ENCODE measurements at regions not wholly inside any gene's neighbourhood (a gene's known extent, or its start where the extent isn't known, plus 50 kb on each side); places are given as distances from the start of the nearest gene placed in this dataset.

DNA sequence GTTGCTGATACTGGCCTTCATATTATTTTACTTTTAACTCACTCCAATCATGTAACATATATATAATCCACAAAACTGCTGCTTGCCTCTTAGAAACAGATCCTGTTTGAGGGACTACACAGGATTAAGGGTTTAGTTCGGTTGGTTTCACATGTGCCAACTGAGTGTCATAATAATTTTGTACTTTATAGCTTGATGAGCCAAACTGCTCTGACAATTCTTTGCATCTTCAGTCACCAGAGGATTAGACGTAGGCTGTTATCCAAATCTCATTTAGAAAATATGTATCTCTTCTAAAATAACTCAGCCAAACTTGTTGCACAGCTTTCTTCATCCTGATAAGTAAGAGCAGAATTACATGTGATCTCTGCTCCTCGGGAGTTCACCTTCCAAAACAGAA is 643.6 kb upstream of the PTCHD4 start:
- no peak for TF ChIP-seq POLR2AphosphoS5 (IDR thresholded peaks at IDR 0.05)
- TF ChIP-seq CTCF (IDR thresholded peaks at IDR 0.05): no peak

All from esophagus muscularis mucosa (tissue), 3 donors.